ENCODE measurements at regions not wholly inside any gene's neighbourhood (a gene's known extent, or its start where the extent isn't known, plus 50 kb on each side); places are given as distances from the start of the nearest gene placed in this dataset.
"Not testable (repeated sequence)": the region's sequence is repeated elsewhere in the genome, so short reads cannot be mapped to it uniquely, and the experiment has no call there.

DNA sequence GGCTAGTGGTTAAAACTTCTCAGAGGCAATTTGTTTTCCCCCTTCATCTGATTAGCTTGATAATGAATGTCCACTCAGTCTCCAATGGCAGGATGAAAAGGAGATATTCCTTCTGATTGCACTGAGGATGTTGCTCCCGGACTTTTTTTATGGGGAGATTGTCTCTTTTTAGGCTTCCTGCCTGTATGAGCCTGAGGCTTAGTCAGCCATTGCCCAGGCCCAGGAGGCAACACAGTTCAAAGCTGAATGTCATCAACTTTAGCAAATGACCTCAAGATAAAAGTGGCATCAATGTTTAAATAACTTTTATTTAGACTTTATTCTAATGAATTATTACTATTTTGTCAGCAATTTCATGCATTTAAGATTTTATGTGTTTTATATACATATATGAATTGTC is 162.9 kb upstream of the PTBP2 start:
- Histone ChIP-seq H3K36me3 (ENCODE audit: control insufficient read depth in 3 of 3, insufficient read depth in 3 of 3, low read length in 3 of 3) (no peaks in the 10 kb centered on the region), H3K9me3 (ENCODE audit: control insufficient read depth in 3 of 3, low read length in 3 of 3) (no peaks in the 10 kb centered on the region), H3K4me3 (ENCODE audit: low read length in 3 of 3) (no peak overlapping the region), H3K27me3 (ENCODE audit: control insufficient read depth in 3 of 3, insufficient read depth in 3 of 3, low read length in 3 of 3) (no peaks in the 10 kb centered on the region), H3K9ac (ENCODE audit: low read depth in 1 of 3, low read length in 3 of 3) (no peak overlapping the region), H3K4me1 (ENCODE audit: control insufficient read depth in 3 of 3, insufficient read depth in 3 of 3, low read length in 3 of 3) (no peaks in the 10 kb centered on the region), H3K27ac (ENCODE audit: low read depth, low read length) (no peak overlapping the region)

DNA sequence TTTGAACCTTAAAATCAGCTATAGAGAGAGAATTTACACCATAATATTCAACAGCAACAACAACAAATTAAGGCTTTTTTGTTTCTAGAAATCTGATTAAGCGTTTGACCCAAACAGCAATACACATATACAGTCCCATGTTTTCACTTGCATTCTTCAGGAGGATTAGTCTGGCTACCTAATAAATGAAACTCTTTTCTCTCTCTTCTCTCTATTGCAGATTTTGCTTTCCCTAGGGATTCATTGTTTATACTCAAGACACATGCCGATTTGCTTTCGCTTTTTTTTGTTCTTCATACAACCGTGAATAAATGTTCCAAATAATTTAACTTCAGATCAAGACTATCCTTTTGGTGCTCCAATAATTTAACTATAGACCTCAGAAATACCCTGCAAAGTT is 162.4 kb upstream of the PTBP2 start:
- Histone ChIP-seq H3K9ac (ENCODE audit: low read depth in 1 of 3, low read length in 3 of 3) (no peak overlapping the region), H3K27me3 (ENCODE audit: control insufficient read depth in 3 of 3, insufficient read depth in 3 of 3, low read length in 3 of 3) (no peaks in the 10 kb centered on the region), H3K36me3 (ENCODE audit: control insufficient read depth in 3 of 3, insufficient read depth in 3 of 3, low read length in 3 of 3) (no peaks in the 10 kb centered on the region), H3K27ac (ENCODE audit: low read depth, low read length) (no peak overlapping the region), H3K9me3 (ENCODE audit: control insufficient read depth in 3 of 3, low read length in 3 of 3) (no peaks in the 10 kb centered on the region), H3K4me1 (ENCODE audit: control insufficient read depth in 3 of 3, insufficient read depth in 3 of 3, low read length in 3 of 3) (no peaks in the 10 kb centered on the region), H3K4me3 (ENCODE audit: low read length in 3 of 3) (peak overlapping the region in 1 of 3 donors; percentile 34)

DNA sequence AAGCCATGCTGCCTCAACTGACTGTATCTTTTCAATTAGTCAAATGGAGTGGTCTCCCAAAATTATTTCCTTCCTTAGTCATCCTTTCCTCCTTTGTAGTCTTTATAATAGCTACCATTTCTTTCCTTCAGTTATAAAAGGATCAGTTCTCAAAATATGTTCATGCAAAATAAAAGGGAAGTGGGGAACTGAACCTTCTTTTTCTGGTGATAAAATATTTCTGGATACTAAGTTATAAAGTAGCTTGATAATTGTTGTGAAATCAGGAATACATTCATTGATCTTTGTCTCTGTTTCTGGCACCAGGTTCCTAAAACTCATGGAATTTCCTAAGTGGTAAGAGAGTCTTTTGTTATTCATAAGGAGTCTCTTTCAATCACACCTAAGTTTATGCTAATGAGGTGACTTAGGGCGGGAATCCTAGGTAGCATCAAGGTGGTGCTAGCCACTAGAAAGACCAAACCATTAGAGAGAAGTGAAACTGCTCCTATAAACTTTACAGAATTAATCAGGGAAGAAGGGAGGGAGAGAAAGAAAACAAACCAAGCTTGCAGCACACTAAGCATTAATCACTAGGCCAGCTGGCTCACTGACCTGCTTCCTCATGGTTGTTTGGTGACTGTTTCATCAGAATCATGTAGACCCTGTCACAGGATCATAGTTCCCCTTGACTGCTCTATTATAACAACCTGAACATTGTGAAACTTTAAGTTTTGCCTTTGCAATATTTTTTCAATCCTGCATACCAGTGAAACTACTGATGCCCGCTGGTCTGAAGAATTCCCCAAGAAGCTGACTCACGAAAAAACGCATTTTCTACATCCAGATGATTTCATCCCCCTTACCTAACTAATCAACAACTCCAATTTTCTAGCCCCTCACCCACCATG is 161.6 kb upstream of the PTBP2 start:
- Histone ChIP-seq H3K27ac (ENCODE audit: low read depth, low read length) (no peak overlapping the region), H3K9ac (ENCODE audit: low read depth in 1 of 3, low read length in 3 of 3) (no peak overlapping the region), H3K4me3 (ENCODE audit: low read length in 3 of 3) (peak overlapping the region in 1 of 3 donors; percentile 34)

DNA sequence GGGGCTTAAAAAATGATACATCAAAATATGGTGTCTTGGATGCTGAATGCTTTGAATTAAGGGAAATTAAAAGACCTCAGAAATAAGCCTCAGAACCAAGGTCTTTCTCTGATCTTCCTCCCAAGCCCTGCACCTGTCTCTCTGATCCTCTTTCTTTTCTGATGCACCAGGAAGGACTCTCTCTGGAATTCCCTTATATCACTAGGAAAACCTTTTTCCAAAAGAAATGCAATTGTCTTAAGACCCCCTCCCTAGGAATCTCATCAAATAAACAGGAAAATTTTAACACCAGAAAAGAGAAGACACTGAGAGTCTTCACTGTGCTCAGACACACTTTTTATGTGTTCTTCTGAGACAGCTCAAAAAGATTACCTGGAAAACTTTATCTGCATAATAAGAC is 159.5 kb upstream of the PTBP2 start:
- no peak overlapping the region for H3K9ac ChIP-seq (ENCODE audit: low read depth in 1 of 3, low read length in 3 of 3)
- no peaks in the 10 kb centered on the region for H3K4me1 ChIP-seq (ENCODE audit: control insufficient read depth in 3 of 3, insufficient read depth in 3 of 3, low read length in 3 of 3)
- H3K36me3 ChIP-seq (ENCODE audit: control insufficient read depth in 3 of 3, insufficient read depth in 3 of 3, low read length in 3 of 3): no peaks in the 10 kb centered on the region
- H3K27me3 ChIP-seq (ENCODE audit: control insufficient read depth in 3 of 3, insufficient read depth in 3 of 3, low read length in 3 of 3): no peaks in the 10 kb centered on the region
- H3K9me3 ChIP-seq (ENCODE audit: control insufficient read depth in 3 of 3, low read length in 3 of 3): no peaks in the 10 kb centered on the region
- no peak overlapping the region for H3K4me3 ChIP-seq (ENCODE audit: low read length in 3 of 3)
- no peak overlapping the region for H3K27ac ChIP-seq (ENCODE audit: low read depth, low read length)

More for the DNA sequence above, 161.6 kb upstream of the PTBP2 start:
- Histone ChIP-seq H3K4me1 (ENCODE audit: control insufficient read depth in 3 of 3, insufficient read depth in 3 of 3, low read length in 3 of 3) (no peaks in the 10 kb centered on the region), H3K27me3 (ENCODE audit: control insufficient read depth in 3 of 3, insufficient read depth in 3 of 3, low read length in 3 of 3) (no peaks in the 10 kb centered on the region), H3K36me3 (ENCODE audit: control insufficient read depth in 3 of 3, insufficient read depth in 3 of 3, low read length in 3 of 3) (no peaks in the 10 kb centered on the region), H3K9me3 (ENCODE audit: control insufficient read depth in 3 of 3, low read length in 3 of 3) (no peaks in the 10 kb centered on the region)

DNA sequence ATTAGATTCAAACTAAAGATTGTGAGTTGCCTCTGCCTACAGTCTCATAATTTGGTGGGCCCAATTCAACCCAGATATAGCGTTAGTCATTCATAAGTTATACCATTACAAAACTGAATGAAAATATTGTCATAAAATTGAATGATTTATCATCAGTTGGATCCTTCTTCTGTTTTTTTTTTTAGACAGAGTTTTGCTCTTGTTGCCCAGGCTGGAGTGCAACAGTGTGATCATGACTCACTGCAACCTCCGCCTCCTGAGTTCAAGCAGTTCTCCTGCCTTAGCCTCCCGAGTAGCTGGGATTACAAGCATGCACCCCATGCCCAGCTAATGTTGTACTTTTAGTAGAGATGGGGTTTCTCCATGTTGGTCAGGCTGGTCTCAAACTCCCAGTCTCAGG is 157.2 kb upstream of the PTBP2 start:
- not testable (repeated sequence) for H3K27me3 ChIP-seq (ENCODE audit: control insufficient read depth in 3 of 3, insufficient read depth in 3 of 3, low read length in 3 of 3); H3K9me3 ChIP-seq (ENCODE audit: control insufficient read depth in 3 of 3, low read length in 3 of 3); H3K9ac ChIP-seq (ENCODE audit: low read depth in 1 of 3, low read length in 3 of 3); H3K4me3 ChIP-seq (ENCODE audit: low read length in 3 of 3); H3K4me1 ChIP-seq (ENCODE audit: control insufficient read depth in 3 of 3, insufficient read depth in 3 of 3, low read length in 3 of 3); H3K27ac ChIP-seq (ENCODE audit: low read depth, low read length); H3K36me3 ChIP-seq (ENCODE audit: control insufficient read depth in 3 of 3, insufficient read depth in 3 of 3, low read length in 3 of 3)

DNA sequence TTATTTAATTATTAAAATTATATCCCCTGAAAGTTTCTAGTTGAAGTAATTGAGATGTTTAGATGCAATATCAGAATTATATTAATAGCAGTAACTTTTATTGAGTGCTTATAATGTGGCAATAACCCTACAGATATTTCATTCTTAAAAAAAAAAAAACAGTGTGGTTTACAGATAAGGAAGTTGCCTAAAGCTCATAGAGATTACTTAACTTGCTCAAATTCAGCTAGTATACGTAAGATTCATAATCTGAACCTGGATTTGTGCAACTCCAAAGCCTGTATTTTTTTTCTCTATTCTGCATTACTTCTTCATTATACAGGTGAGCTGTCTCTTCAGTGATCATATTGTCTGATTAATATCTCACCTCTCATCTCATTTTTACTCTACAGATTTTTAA is 156.0 kb upstream of the PTBP2 start:
- no peak overlapping the region for H3K27ac ChIP-seq (ENCODE audit: low read depth, low read length)
- no peaks in the 10 kb centered on the region for H3K9me3 ChIP-seq (ENCODE audit: control insufficient read depth in 3 of 3, low read length in 3 of 3)
- H3K4me3 ChIP-seq (ENCODE audit: low read length in 3 of 3): no peak overlapping the region
- no peak overlapping the region for H3K9ac ChIP-seq (ENCODE audit: low read depth in 1 of 3, low read length in 3 of 3)
- no peaks in the 10 kb centered on the region for H3K27me3 ChIP-seq (ENCODE audit: control insufficient read depth in 3 of 3, insufficient read depth in 3 of 3, low read length in 3 of 3)
- no peaks in the 10 kb centered on the region for H3K36me3 ChIP-seq (ENCODE audit: control insufficient read depth in 3 of 3, insufficient read depth in 3 of 3, low read length in 3 of 3)
- H3K4me1 ChIP-seq (ENCODE audit: control insufficient read depth in 3 of 3, insufficient read depth in 3 of 3, low read length in 3 of 3): no peaks in the 10 kb centered on the region

DNA sequence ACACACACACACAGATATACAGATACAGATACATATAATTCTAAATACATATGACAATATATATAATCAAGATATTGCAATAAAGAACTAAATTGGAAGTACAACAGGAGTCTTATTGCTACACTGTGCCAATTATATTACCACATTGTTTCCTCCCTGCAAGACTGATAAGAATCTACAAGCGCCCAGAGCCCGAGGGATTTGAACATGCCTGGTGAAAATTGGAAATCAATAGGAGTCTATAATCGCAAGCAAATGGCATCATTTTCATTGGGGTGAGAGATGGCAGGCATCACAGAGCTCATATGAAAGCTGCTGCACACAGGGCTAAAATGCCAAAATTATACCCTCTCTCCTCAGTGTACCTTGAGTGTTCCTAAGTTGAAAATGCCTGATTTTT is 152.9 kb upstream of the PTBP2 start:
- no peak overlapping the region for H3K9ac ChIP-seq (ENCODE audit: low read depth in 1 of 3, low read length in 3 of 3)
- no peak overlapping the region for H3K27ac ChIP-seq (ENCODE audit: low read depth, low read length)
- peaks cover 0 to 1% (median 0%) of the 10 kb centered on the region in 3 donors for H3K27me3 ChIP-seq (ENCODE audit: control insufficient read depth in 3 of 3, insufficient read depth in 3 of 3, low read length in 3 of 3)
- no peak overlapping the region for H3K4me3 ChIP-seq (ENCODE audit: low read length in 3 of 3)
- no peaks in the 10 kb centered on the region for H3K36me3 ChIP-seq (ENCODE audit: control insufficient read depth in 3 of 3, insufficient read depth in 3 of 3, low read length in 3 of 3)
- no peaks in the 10 kb centered on the region for H3K9me3 ChIP-seq (ENCODE audit: control insufficient read depth in 3 of 3, low read length in 3 of 3)
- no peaks in the 10 kb centered on the region for H3K4me1 ChIP-seq (ENCODE audit: control insufficient read depth in 3 of 3, insufficient read depth in 3 of 3, low read length in 3 of 3)

DNA sequence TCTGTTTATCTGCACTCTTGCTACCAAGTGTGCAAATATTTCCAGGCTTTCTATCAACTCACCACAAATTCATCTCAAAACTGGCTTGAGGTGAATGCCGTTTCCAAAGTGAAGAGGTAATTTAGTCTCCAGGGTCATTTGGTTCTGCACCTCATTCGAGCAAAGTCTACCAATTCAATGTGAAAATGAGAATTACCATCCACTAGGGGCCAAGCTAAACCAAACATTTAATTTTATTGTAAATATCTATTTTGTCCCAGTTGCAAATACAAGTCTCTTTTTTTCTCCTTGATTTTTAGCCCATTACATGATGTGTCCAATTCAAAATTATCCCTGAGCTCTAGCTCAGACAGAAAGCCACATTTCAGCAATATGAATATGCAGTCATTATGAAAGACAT is 152.3 kb upstream of the PTBP2 start:
- Histone ChIP-seq H3K9ac (ENCODE audit: low read depth in 1 of 3, low read length in 3 of 3) (no peak overlapping the region), H3K27ac (ENCODE audit: low read depth, low read length) (no peak overlapping the region), H3K4me3 (ENCODE audit: low read length in 3 of 3) (no peak overlapping the region), H3K36me3 (ENCODE audit: control insufficient read depth in 3 of 3, insufficient read depth in 3 of 3, low read length in 3 of 3) (no peaks in the 10 kb centered on the region), H3K4me1 (ENCODE audit: control insufficient read depth in 3 of 3, insufficient read depth in 3 of 3, low read length in 3 of 3) (no peaks in the 10 kb centered on the region), H3K9me3 (ENCODE audit: control insufficient read depth in 3 of 3, low read length in 3 of 3) (no peaks in the 10 kb centered on the region), H3K27me3 (ENCODE audit: control insufficient read depth in 3 of 3, insufficient read depth in 3 of 3, low read length in 3 of 3) (peaks cover 0 to 2% (median 0%) of the 10 kb centered on the region in 3 donors)

DNA sequence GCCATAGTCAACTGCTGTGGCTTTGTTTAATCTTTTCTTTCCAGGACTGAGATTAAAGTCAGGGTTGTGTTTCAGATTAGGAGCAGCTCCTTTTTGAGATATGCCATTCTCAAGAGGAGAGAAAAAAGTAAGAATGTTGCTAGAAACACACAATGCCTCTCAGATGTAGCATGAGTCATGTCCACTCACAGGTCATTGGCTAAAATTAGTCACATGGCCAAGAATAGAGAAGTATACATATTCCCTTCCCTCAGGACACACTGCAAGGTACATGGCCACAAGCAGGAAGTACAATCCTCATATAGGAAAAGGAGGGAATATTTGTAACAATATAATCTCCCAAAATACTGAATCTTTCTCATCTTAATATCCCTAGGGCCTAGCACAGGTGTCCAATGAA is 141.9 kb upstream of the PTBP2 start:
- Histone ChIP-seq H3K27me3 (ENCODE audit: control insufficient read depth in 3 of 3, insufficient read depth in 3 of 3, low read length in 3 of 3) (no peaks in the 10 kb centered on the region), H3K4me1 (ENCODE audit: control insufficient read depth in 3 of 3, insufficient read depth in 3 of 3, low read length in 3 of 3) (no peaks in the 10 kb centered on the region), H3K9ac (ENCODE audit: low read depth in 1 of 3, low read length in 3 of 3) (no peak overlapping the region), H3K36me3 (ENCODE audit: control insufficient read depth in 3 of 3, insufficient read depth in 3 of 3, low read length in 3 of 3) (no peaks in the 10 kb centered on the region), H3K9me3 (ENCODE audit: control insufficient read depth in 3 of 3, low read length in 3 of 3) (no peaks in the 10 kb centered on the region), H3K4me3 (ENCODE audit: low read length in 3 of 3) (no peak overlapping the region), H3K27ac (ENCODE audit: low read depth, low read length) (no peak overlapping the region)

DNA sequence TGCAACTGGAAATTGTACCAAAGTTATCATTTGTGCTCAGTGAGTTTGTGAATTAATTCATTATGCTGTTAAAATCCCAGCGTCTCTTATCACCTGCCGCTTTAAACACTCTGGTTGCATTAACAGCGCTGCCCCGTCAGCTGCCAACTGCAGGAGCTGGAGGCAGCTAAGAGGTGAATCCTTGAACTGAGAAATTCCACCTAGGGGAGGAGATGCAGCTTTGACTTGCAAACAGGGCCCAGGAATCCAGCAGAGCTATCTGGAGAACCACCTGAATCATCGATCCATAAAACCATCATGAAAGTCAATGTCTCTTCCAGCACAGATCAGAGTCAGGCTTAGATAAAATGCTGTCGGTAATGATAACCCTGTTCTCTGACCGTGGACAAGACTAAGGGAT is 140.7 kb upstream of the PTBP2 start:
- Histone ChIP-seq H3K36me3 (ENCODE audit: control insufficient read depth in 3 of 3, insufficient read depth in 3 of 3, low read length in 3 of 3) (no peaks in the 10 kb centered on the region), H3K9ac (ENCODE audit: low read depth in 1 of 3, low read length in 3 of 3) (no peak overlapping the region), H3K9me3 (ENCODE audit: control insufficient read depth in 3 of 3, low read length in 3 of 3) (no peaks in the 10 kb centered on the region), H3K27me3 (ENCODE audit: control insufficient read depth in 3 of 3, insufficient read depth in 3 of 3, low read length in 3 of 3) (no peaks in the 10 kb centered on the region), H3K4me1 (ENCODE audit: control insufficient read depth in 3 of 3, insufficient read depth in 3 of 3, low read length in 3 of 3) (no peaks in the 10 kb centered on the region), H3K4me3 (ENCODE audit: low read length in 3 of 3) (no peak overlapping the region), H3K27ac (ENCODE audit: low read depth, low read length) (no peak overlapping the region)
